ENCODE measurements at regions not wholly inside any gene's neighbourhood (a gene's known extent, or its start where the extent isn't known, plus 50 kb on each side); places are given as distances from the start of the nearest gene placed in this dataset.

DNA sequence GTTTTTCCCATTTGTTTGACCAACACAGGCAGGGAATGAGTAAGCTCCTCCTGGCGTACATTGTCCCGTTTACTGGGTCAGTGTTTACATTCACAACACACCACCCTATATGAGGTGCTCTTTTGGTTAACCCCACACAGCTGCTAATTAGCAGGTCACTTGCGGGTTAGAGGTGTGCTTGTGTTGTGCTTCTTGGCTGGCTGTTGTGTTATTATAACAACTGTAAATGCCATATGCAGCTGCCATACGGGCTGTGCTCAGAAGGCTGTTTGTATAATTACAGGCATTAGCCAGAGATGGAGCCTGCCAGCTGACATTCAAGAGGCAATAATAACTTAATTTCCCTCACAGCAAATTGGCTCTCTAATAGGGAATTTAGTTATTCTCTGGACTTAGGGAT is 205.1 kb upstream of the ELAC2 start:
- TF ChIP-seq, protein P1, sequence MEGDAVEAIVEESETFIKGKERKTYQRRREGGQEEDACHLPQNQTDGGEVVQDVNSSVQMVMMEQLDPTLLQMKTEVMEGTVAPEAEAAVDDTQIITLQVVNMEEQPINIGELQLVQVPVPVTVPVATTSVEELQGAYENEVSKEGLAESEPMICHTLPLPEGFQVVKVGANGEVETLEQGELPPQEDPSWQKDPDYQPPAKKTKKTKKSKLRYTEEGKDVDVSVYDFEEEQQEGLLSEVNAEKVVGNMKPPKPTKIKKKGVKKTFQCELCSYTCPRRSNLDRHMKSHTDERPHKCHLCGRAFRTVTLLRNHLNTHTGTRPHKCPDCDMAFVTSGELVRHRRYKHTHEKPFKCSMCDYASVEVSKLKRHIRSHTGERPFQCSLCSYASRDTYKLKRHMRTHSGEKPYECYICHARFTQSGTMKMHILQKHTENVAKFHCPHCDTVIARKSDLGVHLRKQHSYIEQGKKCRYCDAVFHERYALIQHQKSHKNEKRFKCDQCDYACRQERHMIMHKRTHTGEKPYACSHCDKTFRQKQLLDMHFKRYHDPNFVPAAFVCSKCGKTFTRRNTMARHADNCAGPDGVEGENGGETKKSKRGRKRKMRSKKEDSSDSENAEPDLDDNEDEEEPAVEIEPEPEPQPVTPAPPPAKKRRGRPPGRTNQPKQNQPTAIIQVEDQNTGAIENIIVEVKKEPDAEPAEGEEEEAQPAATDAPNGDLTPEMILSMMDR (conservative IDR thresholded peaks at IDR 0.05; ENCODE audit: low read length), result no peak
- TF ChIP-seq EZH2phosphoT487 (IDR thresholded peaks at IDR 0.05; ENCODE audit: borderline replicate concordance), result no peak
